OCI-LY1 (cell line): ENCODE measurements at regions not wholly inside any gene's neighbourhood (a gene's known extent, or its start where the extent isn't known, plus 50 kb on each side); places are given as distances from the start of the nearest gene placed in this dataset.

Experiments
- H2AFZ ChIP-seq: fragments of 200-600 bp; sonication (generic), shearing (Covaris generic); 2 replicates; pipeline ENCODE4 v1.6.0; 2014; ENCODE audit warnings: antibody characterized with exemption, mild to moderate bottlenecking, low read length
- H3F3A ChIP-seq: fragments of 200-600 bp; sonication (generic), shearing (Covaris generic); 2 replicates; pipeline ENCODE4 v1.6.0; 2014; ENCODE audit warnings: mild to moderate bottlenecking, antibody characterized with exemption, low read length, moderate library complexity; ENCODE audit not compliant: insufficient read depth
- H3K27ac ChIP-seq: fragments of 200-600 bp; sonication (generic); 2 replicates; pipeline ENCODE4 v1.5.1; 2014; ENCODE audit warnings: low read length, mixed run types, mild to moderate bottlenecking, low read depth; ENCODE audit not compliant: poor library complexity, severe bottlenecking
- H3K27me3 ChIP-seq: fragments of 200-600 bp; sonication (generic); 2 replicates; pipeline ENCODE4 v1.6.0; 2014; ENCODE audit warnings: antibody characterized with exemption, mild to moderate bottlenecking, low read length, moderate library complexity; ENCODE audit not compliant: insufficient read depth
- H3K36me3 ChIP-seq: fragments of 200-600 bp; sonication (generic); 2 replicates; pipeline ENCODE4 v1.6.1; 2014; ENCODE audit warnings: mild to moderate bottlenecking, antibody characterized with exemption, low read length, moderate library complexity, mixed read lengths; ENCODE audit not compliant: insufficient read depth
- H3K4me1 ChIP-seq: fragments of 200-600 bp; sonication (generic); 2 replicates; pipeline ENCODE4 v1.5.1; 2014; ENCODE audit warnings: mild to moderate bottlenecking, low read length, moderate library complexity; ENCODE audit not compliant: insufficient read depth, severe bottlenecking
- H3K4me2 ChIP-seq: fragments of 200-600 bp; sonication (generic), shearing (Covaris generic); 2 replicates; pipeline ENCODE4 v1.6.1; 2014; ENCODE audit warnings: low read length
- H3K4me3 ChIP-seq: fragments of 200-600 bp; sonication (generic); 2 replicates; pipeline ENCODE4 v1.5.1; 2014; ENCODE audit warnings: low read length, low read depth, mild to moderate bottlenecking, mixed read lengths; ENCODE audit not compliant: poor library complexity, severe bottlenecking
- H3K79me2 ChIP-seq: fragments of 200-600 bp; shearing (Covaris generic); 2 replicates; pipeline ENCODE4 v1.6.1; 2016; ENCODE audit warnings: mixed run types, low read length, mixed read lengths; ENCODE audit not compliant: insufficient read depth
- H3K9ac ChIP-seq: fragments of 200-600 bp; sonication (generic), shearing (Covaris generic); 2 replicates; pipeline ENCODE4 v1.6.1; 2014; ENCODE audit warnings: mild to moderate bottlenecking, low read length, mixed read lengths
- H3K9me2 ChIP-seq: fragments of 200-600 bp; sonication (generic), shearing (Covaris generic); 2 replicates; pipeline ENCODE4 v1.6.1; 2014; ENCODE audit warnings: low read depth, mild to moderate bottlenecking, low read length, mixed read lengths
- H3K9me3 ChIP-seq: fragments of 200-600 bp; shearing (Covaris generic); 2 replicates; pipeline ENCODE4 v1.6.1; 2014; ENCODE audit warnings: low read length, mixed read lengths
- H4K20me1 ChIP-seq: fragments of 200-600 bp; sonication (generic), shearing (Covaris generic); 2 replicates; pipeline ENCODE4 v1.6.0; 2016; ENCODE audit warnings: mild to moderate bottlenecking, low read length; ENCODE audit not compliant: insufficient read depth
- EZH2 ChIP-seq: fragments of 200-600 bp; sonication (generic), shearing (Covaris generic); IDR thresholded peaks from 2 replicates; pipeline ENCODE4 v1.8.0; 2017; ENCODE audit warnings: borderline replicate concordance, mixed run types, mild to moderate bottlenecking, antibody characterized with exemption, low read length, moderate library complexity, mixed read lengths
- TF ChIP-seq, protein P1 (sequence below): fragments of 200-600 bp; sonication (generic), shearing (Covaris generic); IDR thresholded peaks from 2 replicates; pipeline ENCODE4 v1.5.1; 2017; ENCODE audit warnings: mild to moderate bottlenecking, antibody characterized with exemption, low read length, moderate library complexity, mixed read lengths

DNA sequence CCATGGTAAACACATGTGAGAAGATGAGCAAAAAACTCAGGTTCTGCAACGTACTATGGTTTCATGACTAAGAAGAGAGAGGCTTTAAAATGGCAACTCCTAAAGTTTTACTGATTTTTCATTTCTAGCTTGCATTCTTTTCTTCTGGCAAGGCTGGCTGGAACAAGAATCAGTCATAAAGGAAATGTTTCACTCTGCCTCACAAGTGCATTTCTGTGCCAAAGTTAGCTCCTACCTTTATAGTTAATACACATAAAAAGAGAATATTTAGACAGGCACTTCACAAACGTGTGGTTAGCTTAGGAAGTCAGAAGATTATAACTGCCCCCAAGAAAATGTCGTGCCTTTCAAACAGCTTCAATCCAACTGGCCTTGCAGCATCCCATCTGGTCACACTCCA, 417.1 kb upstream of the CDH11 start:
- H4K20me1 ChIP-seq, result no peaks in the 10 kb centered on the region
- H3K27me3 ChIP-seq, result no peaks in the 10 kb centered on the region
- H3K4me1 ChIP-seq, result no peaks in the 10 kb centered on the region
- no peaks in the 10 kb centered on the region for H3K9me3 ChIP-seq
- no peaks in the 10 kb centered on the region for H3K36me3 ChIP-seq
- no peak overlapping the region for H3K27ac ChIP-seq
- no peak overlapping the region for H3K4me3 ChIP-seq
- no peak overlapping the region for H2AFZ ChIP-seq
- H3F3A ChIP-seq, result no peaks in the 10 kb centered on the region
- H3K9ac ChIP-seq, result no peak overlapping the region
- H3K9me2 ChIP-seq, result no peaks in the 10 kb centered on the region
- H3K4me2 ChIP-seq, result no peak overlapping the region
- no peak for TF ChIP-seq EZH2
- TF ChIP-seq, protein P1, sequence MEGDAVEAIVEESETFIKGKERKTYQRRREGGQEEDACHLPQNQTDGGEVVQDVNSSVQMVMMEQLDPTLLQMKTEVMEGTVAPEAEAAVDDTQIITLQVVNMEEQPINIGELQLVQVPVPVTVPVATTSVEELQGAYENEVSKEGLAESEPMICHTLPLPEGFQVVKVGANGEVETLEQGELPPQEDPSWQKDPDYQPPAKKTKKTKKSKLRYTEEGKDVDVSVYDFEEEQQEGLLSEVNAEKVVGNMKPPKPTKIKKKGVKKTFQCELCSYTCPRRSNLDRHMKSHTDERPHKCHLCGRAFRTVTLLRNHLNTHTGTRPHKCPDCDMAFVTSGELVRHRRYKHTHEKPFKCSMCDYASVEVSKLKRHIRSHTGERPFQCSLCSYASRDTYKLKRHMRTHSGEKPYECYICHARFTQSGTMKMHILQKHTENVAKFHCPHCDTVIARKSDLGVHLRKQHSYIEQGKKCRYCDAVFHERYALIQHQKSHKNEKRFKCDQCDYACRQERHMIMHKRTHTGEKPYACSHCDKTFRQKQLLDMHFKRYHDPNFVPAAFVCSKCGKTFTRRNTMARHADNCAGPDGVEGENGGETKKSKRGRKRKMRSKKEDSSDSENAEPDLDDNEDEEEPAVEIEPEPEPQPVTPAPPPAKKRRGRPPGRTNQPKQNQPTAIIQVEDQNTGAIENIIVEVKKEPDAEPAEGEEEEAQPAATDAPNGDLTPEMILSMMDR, result no peak
- no peaks in the 10 kb centered on the region for H3K79me2 ChIP-seq

DNA sequence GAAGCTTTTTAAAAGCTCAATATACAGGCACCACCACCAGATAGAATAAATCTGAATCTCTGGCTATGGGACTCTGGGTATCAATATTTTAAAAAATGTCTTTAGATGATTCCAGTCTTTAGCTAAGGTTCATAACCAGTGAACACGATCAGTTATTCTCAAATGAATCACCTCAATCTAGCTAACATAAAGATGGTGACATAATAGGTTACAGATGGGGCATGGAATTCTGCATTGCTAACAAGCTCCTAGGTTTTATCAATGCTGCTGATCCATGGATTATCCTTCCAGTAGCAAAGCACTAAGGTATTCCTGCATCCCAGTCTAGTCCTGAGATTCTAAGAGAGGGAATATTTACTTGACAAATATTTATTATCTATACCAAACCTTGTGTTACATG, 415.5 kb upstream of the CDH11 start:
- Histone ChIP-seq H3F3A (no peaks in the 10 kb centered on the region), H3K4me2 (no peak overlapping the region), H3K36me3 (no peaks in the 10 kb centered on the region), H3K4me3 (no peak overlapping the region), H3K79me2 (no peaks in the 10 kb centered on the region), H3K27ac (no peak overlapping the region), H4K20me1 (no peaks in the 10 kb centered on the region), H3K4me1 (no peaks in the 10 kb centered on the region), H3K27me3 (no peaks in the 10 kb centered on the region), H3K9ac (no peak overlapping the region), H3K9me3 (no peaks in the 10 kb centered on the region), H2AFZ (no peak overlapping the region), H3K9me2 (no peaks in the 10 kb centered on the region)
- TF ChIP-seq, protein P1, result no peak
- TF ChIP-seq EZH2, result no peak

DNA sequence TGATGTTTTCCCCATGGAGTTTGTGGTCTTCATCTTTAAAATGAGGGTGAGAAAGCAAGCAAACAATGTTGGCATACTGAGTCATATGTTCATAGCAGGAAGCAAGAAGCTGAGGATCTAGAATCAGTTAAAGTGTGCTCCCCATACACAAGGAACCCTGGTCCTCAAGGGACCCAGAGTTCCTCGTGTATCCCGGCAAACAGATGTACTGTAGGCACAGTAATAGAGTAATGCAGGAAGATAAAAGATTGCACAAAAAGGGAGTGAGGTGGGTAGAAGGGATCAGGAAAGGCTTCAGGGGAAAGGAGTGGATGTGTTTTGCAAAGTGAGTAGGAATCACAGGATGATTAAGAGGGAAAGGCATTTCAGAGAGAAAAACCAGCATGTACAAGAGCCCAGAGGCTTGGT, 412.3 kb upstream of the CDH11 start:
- no peaks in the 10 kb centered on the region for H3K79me2 ChIP-seq
- no peaks in the 10 kb centered on the region for H3F3A ChIP-seq
- no peak overlapping the region for H3K4me2 ChIP-seq
- no peaks in the 10 kb centered on the region for H3K27me3 ChIP-seq
- no peak overlapping the region for H3K9ac ChIP-seq
- H3K4me3 ChIP-seq, result no peak overlapping the region
- H4K20me1 ChIP-seq, result no peaks in the 10 kb centered on the region
- TF ChIP-seq, protein P1, result no peak
- no peaks in the 10 kb centered on the region for H3K4me1 ChIP-seq
- no peaks in the 10 kb centered on the region for H3K9me2 ChIP-seq
- no peaks in the 10 kb centered on the region for H3K36me3 ChIP-seq
- H2AFZ ChIP-seq, result no peak overlapping the region
- no peaks in the 10 kb centered on the region for H3K9me3 ChIP-seq
- H3K27ac ChIP-seq, result no peak overlapping the region
